H1 (cell line): ENCODE measurements at regions not wholly inside any gene's neighbourhood (a gene's known extent, or its start where the extent isn't known, plus 50 kb on each side); places are given as distances from the start of the nearest gene placed in this dataset.

ENCODE experiments used
- ATF3 ChIP-seq: IDR thresholded peaks from 2 replicates; pipeline ENCODE4 v1.6.1; 2011; ENCODE audit warnings: low read depth, mild to moderate bottlenecking, low read length; ENCODE audit not compliant: insufficient read depth
- CEBPB ChIP-seq: IDR thresholded peaks from 2 replicates; pipeline ENCODE4 v1.6.1; 2012; ENCODE audit warnings: low read depth, low read length
- CHD7 ChIP-seq: fragments of 300-600 bp; sonication (generic); IDR thresholded peaks from 2 replicates; pipeline ENCODE4 v1.7.1; 2012; ENCODE audit warnings: low read length, moderate library complexity, mild to moderate bottlenecking, inconsistent platforms; ENCODE audit not compliant: insufficient replicate concordance
- KDM1A ChIP-seq: fragments of 200-600, 300-600 bp; sonication (generic); IDR thresholded peaks from 2 replicates; pipeline ENCODE4 v1.7.1; 2016; ENCODE audit warnings: mild to moderate bottlenecking, low read length, borderline replicate concordance
- SIN3A ChIP-seq, 2 experiments: IDR thresholded peaks in 1 of 2; conservative IDR thresholded peaks in 1 of 2; 2 replicates each; pipeline ENCODE4 v1.6.1; 2011 to 2012; ENCODE audit warnings: low read length in 2 of 2, improper control_type of control experiment in 1 of 2, low read depth in 1 of 2, mild to moderate bottlenecking in 1 of 2

GRCh38 chr7:140273417-140273816 lies 96.6 kb upstream of the KDM7A start (continued):
- TF ChIP-seq CHD7 (no peak), KDM1A (no peak), SIN3A (conservative IDR thresholded peaks at IDR 0.05 in 1 of 2, IDR thresholded peaks at IDR 0.05 in 1 of 2; ENCODE audit: low read depth in 1 of 2, low read length in 2 of 2) (no peak), CEBPB (no peak), ATF3 (no peak)
